Endothelial cell of umbilical vein (primary cell): ENCODE measurements at regions not wholly inside any gene's neighbourhood (a gene's known extent, or its start where the extent isn't known, plus 50 kb on each side); places are given as distances from the start of the nearest gene placed in this dataset.

Experiments used
- BruUV-seq: library from RNA; stranded (reverse); fragments of 400-500 nt; replicated peaks from 2 replicates; lab custom pipeline; 2021; lab: Mats Ljungman, UMichigan
- CTCF ChIA-PET: fragments of 300-600, 350-600 bp; sonication (Branson Sonifier 250); formaldehyde crosslinking; loops from one replicate; lab custom pipeline; 2021; ENCODE audit warnings: antibody characterized with exemption, inconsistent platforms; lab: Charles Lee
- POLR2A ChIA-PET: fragments of 300-600, 350-600 bp; sonication (Branson Sonifier 250); formaldehyde crosslinking; loops from one replicate; lab custom pipeline; 2021; ENCODE audit warnings: antibody characterized with exemption, inconsistent platforms; lab: Charles Lee
- DNase-seq: peaks from one replicate; pipeline ENCODE4 v3.0.0-alpha.2; 2011; ENCODE audit warnings: low read depth, low spot score
- FAIRE-seq: peaks from 2 replicates; lab custom pipeline; 2011; peaks lifted over from hg19 to GRCh38; lab: Jason Lieb, UNC
- H2AFZ ChIP-seq: 2 replicates; pipeline ENCODE4 v1.6.0; 2012; ENCODE audit warnings: low read depth, low read length, control low read depth, inconsistent platforms
- H3K27ac ChIP-seq: 2 replicates; pipeline ENCODE4 v1.5.1; 2011; ENCODE audit warnings: low read depth, mild to moderate bottlenecking, control low read depth, low read length, moderate library complexity; ENCODE audit not compliant: insufficient read depth
- H3K27me3 ChIP-seq, 2 experiments: 2 replicates each; pipeline versions ENCODE4 v1.6.0 to v1.6.1; 2011; ENCODE audit warnings: low read length in 2 of 2, mixed read lengths in 1 of 2; ENCODE audit not compliant: control insufficient read depth in 2 of 2, insufficient read depth in 2 of 2
- H3K36me3 ChIP-seq, 2 experiments: 2 replicates in 1 of 2; 3 replicates in 1 of 2; pipeline ENCODE4 v1.5.1; 2011; ENCODE audit warnings: low read length in 2 of 2, mild to moderate bottlenecking in 1 of 2, moderate library complexity in 1 of 2; ENCODE audit not compliant: control insufficient read depth in 2 of 2, insufficient read depth in 2 of 2; ENCODE audit errors: extremely low read depth in 1 of 2
- H3K4me1 ChIP-seq: 3 replicates; pipeline ENCODE4 v1.5.1; 2011; ENCODE audit warnings: mild to moderate bottlenecking, low read length; ENCODE audit not compliant: control insufficient read depth, insufficient read depth; ENCODE audit errors: extremely low read depth
- H3K4me2 ChIP-seq: 2 replicates; pipeline ENCODE4 v1.6.1; 2011; ENCODE audit warnings: low read length, control low read depth, mixed read lengths; ENCODE audit not compliant: insufficient read depth
- H3K4me3 ChIP-seq, 3 experiments: fragments of 200-600 bp in 1 of 3; sonication (generic), shearing (Covaris generic) in 1 of 3; replicated peaks in 1 of 3; 2 replicates each; pipeline ENCODE4 v1.5.1; 2011 to 2016; ENCODE audit warnings: control low read depth in 3 of 3, low read length in 3 of 3, mild to moderate bottlenecking in 2 of 3, inconsistent platforms in 1 of 3, low read depth in 1 of 3, moderate library complexity in 1 of 3; ENCODE audit not compliant: insufficient read depth in 1 of 3
- H3K79me2 ChIP-seq: 2 replicates; pipeline ENCODE4 v1.6.0; 2012; ENCODE audit warnings: low read length, inconsistent platforms; ENCODE audit not compliant: control insufficient read depth, insufficient read depth
- H3K9ac ChIP-seq: replicated peaks from 2 replicates; pipeline ENCODE3; 2011; ENCODE audit warnings: low read length, control low read depth; ENCODE audit not compliant: insufficient read depth; ENCODE audit errors: extremely low read depth
- H3K9me1 ChIP-seq: replicated peaks from 3 replicates; pipeline ENCODE4 v1.6.0; 2011; ENCODE audit warnings: mild to moderate bottlenecking, low read length; ENCODE audit not compliant: control insufficient read depth, insufficient read depth; ENCODE audit errors: extremely low read depth
- H3K9me3 ChIP-seq: replicated peaks from 2 replicates; pipeline ENCODE4 v1.5.1; 2012; ENCODE audit warnings: low read length, inconsistent platforms; ENCODE audit not compliant: control insufficient read depth, insufficient read depth
- H4K20me1 ChIP-seq: replicated peaks from 2 replicates; pipeline ENCODE3; 2011; ENCODE audit warnings: mild to moderate bottlenecking, low read length; ENCODE audit not compliant: control insufficient read depth, insufficient read depth; ENCODE audit errors: extremely low read depth
- EZH2 ChIP-seq: IDR thresholded peaks from 2 replicates; pipeline ENCODE4 v1.6.1; 2012; ENCODE audit warnings: borderline replicate concordance, low read depth, mild to moderate bottlenecking, moderate library complexity, low read length, inconsistent platforms; ENCODE audit not compliant: severe bottlenecking
- FOS ChIP-seq: IDR thresholded peaks from 2 replicates; pipeline ENCODE4 v1.6.1; 2011; ENCODE audit warnings: mild to moderate bottlenecking, low read length, moderate library complexity, borderline replicate concordance; ENCODE audit not compliant: insufficient read depth
- GATA2 ChIP-seq: IDR thresholded peaks from 2 replicates; pipeline ENCODE4 v1.7.0; 2011; ENCODE audit warnings: low read depth, mild to moderate bottlenecking, moderate library complexity, mixed read lengths, low read length; ENCODE audit not compliant: insufficient read length, insufficient read depth
- JUN ChIP-seq: IDR thresholded peaks from 2 replicates; pipeline ENCODE4 v1.6.1; 2011; ENCODE audit warnings: borderline replicate concordance, low read depth; ENCODE audit not compliant: insufficient read length, insufficient read depth
- MYC ChIP-seq: IDR thresholded peaks from one replicate; pipeline ENCODE4 v1.6.1; 2011; ENCODE audit warnings: mild to moderate bottlenecking, low read depth, low read length
- POLR2A ChIP-seq: IDR thresholded peaks from 2 replicates; pipeline ENCODE4 v1.6.1; 2012; ENCODE audit warnings: low read depth, mild to moderate bottlenecking, control low read depth, low read length
- POLR2AphosphoS5 ChIP-seq: IDR thresholded peaks from 2 replicates; pipeline ENCODE4 v1.6.1; 2012; ENCODE audit warnings: low read depth, mild to moderate bottlenecking, control low read depth, low read length, moderate library complexity; ENCODE audit not compliant: insufficient read depth
- dilution Hi-C: fragments of 300-500 bp; cut with MboI; formaldehyde crosslinking; loops from one replicate; pipeline ENCODE4 v1.15.0; 2019; ENCODE audit warnings: low sequenced_read_pairs; ENCODE audit not compliant: extremely low pct_ligation_motif_present
- intact Hi-C: fragments of 100-400 bp; cut with micrococcal nuclease; formaldehyde crosslinking; loops from one replicate; pipeline ENCODE4 v1.10.0; 2022
- TF ChIP-seq, protein P1 (sequence below), 2 donors: IDR thresholded peaks; 1 replicate in 1 of 2; 2 replicates in 1 of 2; pipeline ENCODE4 v1.5.1; 2011; ENCODE audit warnings: low read length in 2 of 2, mild to moderate bottlenecking in 2 of 2, moderate library complexity in 2 of 2, control low read depth in 1 of 2, inconsistent platforms in 1 of 2, low read depth in 1 of 2; ENCODE audit not compliant: insufficient read depth in 1 of 2; ENCODE audit errors: extremely low read depth in 1 of 2
- TF ChIP-seq, protein P2 (sequence below): IDR thresholded peaks from 2 replicates; pipeline ENCODE4 v1.6.1; 2011; ENCODE audit not compliant: insufficient read depth, insufficient read length

DNA sequence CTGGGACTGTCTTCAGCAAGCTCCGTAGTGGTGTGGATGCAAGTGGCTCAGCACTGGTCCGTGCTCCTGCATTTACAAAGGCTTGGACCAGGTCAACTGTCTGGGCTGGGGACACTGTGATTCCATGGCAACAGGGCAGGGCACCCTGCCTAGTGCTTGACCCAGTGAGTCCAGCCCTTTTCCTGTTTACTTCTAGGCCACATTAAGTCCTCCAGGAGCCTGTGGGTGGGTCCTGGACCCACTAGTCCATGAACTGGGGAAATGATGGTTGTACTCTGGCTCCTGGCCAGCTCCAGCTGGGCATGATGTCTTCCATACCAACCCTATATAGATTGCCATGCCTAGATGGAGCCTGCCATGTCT is 152.0 kb downstream of the RPS24 start:
- DNase-seq (peak; percentile 35), FAIRE-seq (no peak)
- H2AFZ ChIP-seq: no peak overlapping the region
- BruUV-seq: no TSS peak
- no peaks in the 10 kb centered on the region for H3K9me3 ChIP-seq
- H3K9me1 ChIP-seq: no peaks in the 10 kb centered on the region
- no peaks in the 10 kb centered on the region for H4K20me1 ChIP-seq
- CTCF ChIA-PET: no interaction called here
- no peaks in the 10 kb centered on the region for H3K4me1 ChIP-seq
- dilution Hi-C loops (no loop called here), intact Hi-C loops (no loop called here)
- no peak overlapping the region for H3K9ac ChIP-seq
- H3K4me3 ChIP-seq: no peak overlapping the region
- H3K36me3 ChIP-seq: no peaks in the 10 kb centered on the region
- TF ChIP-seq FOS: no peak
- no peak for TF ChIP-seq GATA2
- TF ChIP-seq, protein P1, sequence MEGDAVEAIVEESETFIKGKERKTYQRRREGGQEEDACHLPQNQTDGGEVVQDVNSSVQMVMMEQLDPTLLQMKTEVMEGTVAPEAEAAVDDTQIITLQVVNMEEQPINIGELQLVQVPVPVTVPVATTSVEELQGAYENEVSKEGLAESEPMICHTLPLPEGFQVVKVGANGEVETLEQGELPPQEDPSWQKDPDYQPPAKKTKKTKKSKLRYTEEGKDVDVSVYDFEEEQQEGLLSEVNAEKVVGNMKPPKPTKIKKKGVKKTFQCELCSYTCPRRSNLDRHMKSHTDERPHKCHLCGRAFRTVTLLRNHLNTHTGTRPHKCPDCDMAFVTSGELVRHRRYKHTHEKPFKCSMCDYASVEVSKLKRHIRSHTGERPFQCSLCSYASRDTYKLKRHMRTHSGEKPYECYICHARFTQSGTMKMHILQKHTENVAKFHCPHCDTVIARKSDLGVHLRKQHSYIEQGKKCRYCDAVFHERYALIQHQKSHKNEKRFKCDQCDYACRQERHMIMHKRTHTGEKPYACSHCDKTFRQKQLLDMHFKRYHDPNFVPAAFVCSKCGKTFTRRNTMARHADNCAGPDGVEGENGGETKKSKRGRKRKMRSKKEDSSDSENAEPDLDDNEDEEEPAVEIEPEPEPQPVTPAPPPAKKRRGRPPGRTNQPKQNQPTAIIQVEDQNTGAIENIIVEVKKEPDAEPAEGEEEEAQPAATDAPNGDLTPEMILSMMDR (IDR thresholded peaks at IDR 0.05; ENCODE audit: extremely low read depth in 1 of 2, insufficient read depth in 1 of 2, low read depth in 1 of 2, low read length in 2 of 2): no peak
- TF ChIP-seq POLR2A: no peak
- TF ChIP-seq MYC: no peak
- TF ChIP-seq, protein P2, sequence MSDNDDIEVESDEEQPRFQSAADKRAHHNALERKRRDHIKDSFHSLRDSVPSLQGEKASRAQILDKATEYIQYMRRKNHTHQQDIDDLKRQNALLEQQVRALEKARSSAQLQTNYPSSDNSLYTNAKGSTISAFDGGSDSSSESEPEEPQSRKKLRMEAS: no peak
- TF ChIP-seq EZH2: no peak
- TF ChIP-seq POLR2AphosphoS5: no peak
- no peak for TF ChIP-seq JUN
- peaks cover 0 to 1% of the 10 kb centered on the region in 2 experiments for H3K27me3 ChIP-seq
- H3K79me2 ChIP-seq: no peaks in the 10 kb centered on the region
- POLR2A ChIA-PET: no interaction called here
- no peak overlapping the region for H3K27ac ChIP-seq
- no peak overlapping the region for H3K4me2 ChIP-seq
